ENCODE measurements at regions not wholly inside any gene's neighbourhood (a gene's known extent, or its start where the extent isn't known, plus 50 kb on each side); places are given as distances from the start of the nearest gene placed in this dataset.
"Not testable (repeated sequence)": the region's sequence is repeated elsewhere in the genome, so short reads cannot be mapped to it uniquely, and the experiment has no call there.

DNA sequence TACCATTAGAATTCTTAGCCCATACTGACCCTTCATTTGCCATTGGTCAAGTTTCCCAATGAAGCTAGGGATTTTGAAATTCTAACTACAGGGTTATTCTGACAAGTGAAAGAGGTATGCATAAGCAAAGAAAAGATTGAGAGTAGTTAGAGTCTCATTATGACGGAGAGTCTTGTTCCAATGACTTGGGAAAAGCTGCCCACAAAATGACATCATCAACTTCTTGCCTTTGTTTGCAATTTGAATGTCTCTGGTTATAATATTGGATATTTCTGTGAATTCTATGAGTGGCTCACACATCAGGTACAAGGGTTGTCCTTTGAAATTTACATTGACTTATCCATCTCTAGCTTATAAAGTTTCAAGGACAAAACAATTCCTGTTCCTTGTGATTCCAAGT is 772.2 kb downstream of the TRIB2 start:
- Histone ChIP-seq H3K36me3 (ENCODE audit: control insufficient read depth in 5 of 5, insufficient read depth in 5 of 5, low read length in 5 of 5) (no peaks in the 10 kb centered on the region), H3K27me3 (ENCODE audit: control insufficient read depth in 5 of 5, insufficient read depth in 4 of 5, low read length in 5 of 5) (no peaks in the 10 kb centered on the region), H3K9me3 (ENCODE audit: control insufficient read depth in 5 of 5, low read length in 5 of 5) (no peaks in the 10 kb centered on the region), H3K9ac (ENCODE audit: low read length in 5 of 5) (no peak overlapping the region), H3K4me3 (ENCODE audit: low read depth in 1 of 5, low read length in 5 of 5) (no peak overlapping the region), H3K4me1 (ENCODE audit: control insufficient read depth in 5 of 5, insufficient read depth in 5 of 5, low read length in 5 of 5) (no peaks in the 10 kb centered on the region), H3K27ac (ENCODE audit: low read depth, low read length) (no peak overlapping the region)

DNA sequence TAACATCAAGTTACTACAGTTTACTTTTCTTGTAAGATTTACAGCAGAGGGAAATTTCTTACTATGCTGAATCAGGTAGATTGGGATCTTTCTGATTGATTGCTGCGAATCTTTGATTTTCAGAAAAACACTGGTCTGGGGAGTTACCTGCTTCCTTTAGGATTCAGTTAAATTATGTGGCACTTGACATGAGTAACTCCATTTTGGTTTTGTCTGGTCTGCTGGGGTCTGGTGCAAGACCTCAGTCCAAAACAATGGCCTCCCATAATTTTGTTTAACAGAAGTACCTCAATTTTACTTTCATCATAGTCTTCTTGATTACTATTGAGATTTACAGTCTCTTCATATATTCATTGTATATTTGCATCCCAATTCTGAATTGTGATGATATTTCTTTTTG is 775.5 kb downstream of the TRIB2 start:
- Histone ChIP-seq H3K4me3 (ENCODE audit: low read depth in 1 of 5, low read length in 5 of 5) (no peak overlapping the region), H3K9ac (ENCODE audit: low read length in 5 of 5) (no peak overlapping the region), H3K36me3 (ENCODE audit: control insufficient read depth in 5 of 5, insufficient read depth in 5 of 5, low read length in 5 of 5) (no peaks in the 10 kb centered on the region), H3K27me3 (ENCODE audit: control insufficient read depth in 5 of 5, insufficient read depth in 4 of 5, low read length in 5 of 5) (no peaks in the 10 kb centered on the region), H3K27ac (ENCODE audit: low read depth, low read length) (no peak overlapping the region), H3K4me1 (ENCODE audit: control insufficient read depth in 5 of 5, insufficient read depth in 5 of 5, low read length in 5 of 5) (no peaks in the 10 kb centered on the region), H3K9me3 (ENCODE audit: control insufficient read depth in 5 of 5, low read length in 5 of 5) (no peaks in the 10 kb centered on the region)

DNA sequence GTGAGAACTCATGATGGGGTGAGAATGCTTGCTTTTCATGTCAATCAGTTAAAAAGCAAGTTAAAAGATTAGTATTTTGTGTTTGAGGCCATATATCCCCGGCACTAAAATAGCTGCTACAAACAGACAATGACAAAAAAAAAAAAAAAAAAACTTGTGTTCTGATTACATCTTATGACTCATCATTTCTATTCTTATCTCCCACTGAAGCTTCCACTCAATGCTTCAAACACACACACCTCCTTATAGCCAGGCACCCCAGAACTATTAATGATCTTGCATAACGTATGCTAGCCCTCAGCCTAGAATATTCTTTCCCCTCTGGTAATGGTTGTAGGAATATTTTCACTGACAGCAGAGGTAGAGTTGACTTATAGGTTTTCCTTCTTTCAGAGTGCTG is 778.3 kb downstream of the TRIB2 start:
- no peaks in the 10 kb centered on the region for H3K27me3 ChIP-seq (ENCODE audit: control insufficient read depth in 5 of 5, insufficient read depth in 4 of 5, low read length in 5 of 5)
- H3K36me3 ChIP-seq (ENCODE audit: control insufficient read depth in 5 of 5, insufficient read depth in 5 of 5, low read length in 5 of 5) = no peaks in the 10 kb centered on the region
- H3K4me1 ChIP-seq (ENCODE audit: control insufficient read depth in 5 of 5, insufficient read depth in 5 of 5, low read length in 5 of 5) = no peaks in the 10 kb centered on the region
- no peaks in the 10 kb centered on the region for H3K9me3 ChIP-seq (ENCODE audit: control insufficient read depth in 5 of 5, low read length in 5 of 5)
- no peak overlapping the region for H3K27ac ChIP-seq (ENCODE audit: low read depth, low read length)
- no peak overlapping the region for H3K4me3 ChIP-seq (ENCODE audit: low read depth in 1 of 5, low read length in 5 of 5)
- H3K9ac ChIP-seq (ENCODE audit: low read length in 5 of 5) = no peak overlapping the region

DNA sequence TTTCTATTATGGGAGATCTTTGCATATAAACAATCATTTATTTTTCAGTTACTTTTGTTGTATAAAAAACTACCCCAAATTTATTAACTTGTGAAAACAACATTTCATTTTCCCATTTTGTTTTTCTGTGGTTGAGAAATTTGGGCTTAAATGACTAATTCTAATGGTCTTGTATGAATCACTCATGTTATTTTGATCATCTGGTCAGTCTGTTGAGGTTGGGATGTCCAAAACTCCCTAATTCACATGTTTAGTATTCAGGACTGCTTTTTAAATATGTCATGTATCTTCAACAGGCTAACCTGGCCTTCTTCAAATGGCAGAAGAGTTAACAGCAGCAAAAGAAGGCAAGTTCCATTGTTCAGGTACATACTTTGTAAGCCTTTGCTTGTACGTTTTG is 788.1 kb downstream of the TRIB2 start:
- H3K4me1 ChIP-seq (ENCODE audit: control insufficient read depth in 5 of 5, insufficient read depth in 5 of 5, low read length in 5 of 5) = no peaks in the 10 kb centered on the region
- no peaks in the 10 kb centered on the region for H3K36me3 ChIP-seq (ENCODE audit: control insufficient read depth in 5 of 5, insufficient read depth in 5 of 5, low read length in 5 of 5)
- no peaks in the 10 kb centered on the region for H3K27me3 ChIP-seq (ENCODE audit: control insufficient read depth in 5 of 5, insufficient read depth in 4 of 5, low read length in 5 of 5)
- H3K9ac ChIP-seq (ENCODE audit: low read length in 5 of 5) = no peak overlapping the region
- H3K9me3 ChIP-seq (ENCODE audit: control insufficient read depth in 5 of 5, low read length in 5 of 5) = no peaks in the 10 kb centered on the region
- no peak overlapping the region for H3K27ac ChIP-seq (ENCODE audit: low read depth, low read length)
- no peak overlapping the region for H3K4me3 ChIP-seq (ENCODE audit: low read depth in 1 of 5, low read length in 5 of 5)

DNA sequence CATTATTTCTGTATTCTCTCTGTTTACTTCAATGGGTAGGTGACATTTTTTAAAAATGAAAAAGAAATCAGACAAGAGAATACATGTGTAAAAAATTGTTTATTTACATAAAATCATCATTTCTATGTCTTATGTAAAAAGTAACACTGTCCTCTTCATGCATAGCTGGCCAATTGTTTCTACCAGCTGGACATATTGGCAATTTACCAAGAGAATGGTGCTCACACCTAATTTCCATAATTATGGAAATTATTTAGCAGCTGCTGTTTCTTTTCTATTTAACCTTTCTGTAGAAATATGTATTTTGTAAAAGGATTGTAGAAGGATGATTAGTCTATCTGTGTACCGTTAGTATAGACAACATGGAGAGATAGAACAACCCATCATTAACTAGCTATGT is 791.9 kb downstream of the TRIB2 start:
- Histone ChIP-seq H3K27me3 (ENCODE audit: control insufficient read depth in 5 of 5, insufficient read depth in 4 of 5, low read length in 5 of 5) (no peaks in the 10 kb centered on the region), H3K9me3 (ENCODE audit: control insufficient read depth in 5 of 5, low read length in 5 of 5) (no peaks in the 10 kb centered on the region), H3K27ac (ENCODE audit: low read depth, low read length) (no peak overlapping the region), H3K4me1 (ENCODE audit: control insufficient read depth in 5 of 5, insufficient read depth in 5 of 5, low read length in 5 of 5) (no peaks in the 10 kb centered on the region), H3K9ac (ENCODE audit: low read length in 5 of 5) (no peak overlapping the region), H3K4me3 (ENCODE audit: low read depth in 1 of 5, low read length in 5 of 5) (no peak overlapping the region), H3K36me3 (ENCODE audit: control insufficient read depth in 5 of 5, insufficient read depth in 5 of 5, low read length in 5 of 5) (no peaks in the 10 kb centered on the region)

DNA sequence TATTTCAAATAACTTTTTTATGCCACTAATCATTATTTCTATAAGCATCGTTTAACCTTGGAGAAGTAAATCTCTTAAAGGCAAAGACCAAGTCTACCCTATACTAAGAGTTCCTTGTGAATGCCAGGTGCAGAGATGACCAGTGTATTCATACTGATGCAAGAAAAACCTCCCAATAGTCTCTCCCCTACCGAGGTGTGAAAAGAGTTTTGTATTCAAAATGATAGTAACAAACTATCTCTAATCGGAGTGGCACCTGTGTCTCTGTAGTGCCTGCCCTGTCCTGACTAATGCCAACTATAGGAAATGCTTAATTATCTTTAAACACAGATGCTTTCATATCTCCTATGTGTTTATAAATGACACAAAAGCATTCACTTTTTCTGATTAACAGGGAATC is 798.5 kb downstream of the TRIB2 start:
- H3K27ac ChIP-seq (ENCODE audit: low read depth, low read length) = no peak overlapping the region
- no peaks in the 10 kb centered on the region for H3K36me3 ChIP-seq (ENCODE audit: control insufficient read depth in 5 of 5, insufficient read depth in 5 of 5, low read length in 5 of 5)
- H3K27me3 ChIP-seq (ENCODE audit: control insufficient read depth in 5 of 5, insufficient read depth in 4 of 5, low read length in 5 of 5) = no peaks in the 10 kb centered on the region
- H3K4me3 ChIP-seq (ENCODE audit: low read depth in 1 of 5, low read length in 5 of 5) = no peak overlapping the region
- H3K4me1 ChIP-seq (ENCODE audit: control insufficient read depth in 5 of 5, insufficient read depth in 5 of 5, low read length in 5 of 5) = no peaks in the 10 kb centered on the region
- no peak overlapping the region for H3K9ac ChIP-seq (ENCODE audit: low read length in 5 of 5)
- no peaks in the 10 kb centered on the region for H3K9me3 ChIP-seq (ENCODE audit: control insufficient read depth in 5 of 5, low read length in 5 of 5)

DNA sequence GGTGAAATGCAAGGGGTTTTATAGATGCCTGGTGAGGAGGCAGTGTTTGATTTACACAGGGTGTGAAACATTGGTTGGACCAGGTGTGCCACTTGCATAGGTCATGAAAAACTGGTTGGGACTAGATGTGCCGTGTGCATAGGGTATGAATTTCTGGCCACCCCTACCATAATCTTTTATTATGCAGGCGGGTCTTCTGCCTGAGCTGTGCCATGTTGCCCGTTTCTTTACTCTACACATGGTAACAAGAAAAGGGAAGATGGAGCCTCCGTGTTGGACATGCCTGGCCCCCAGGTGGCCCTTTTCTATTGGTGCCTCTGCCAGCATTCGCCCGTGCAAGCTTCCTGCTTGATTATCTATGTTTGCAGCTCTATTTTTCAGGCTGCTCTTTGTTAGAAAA is 805.4 kb downstream of the TRIB2 start:
- no peak overlapping the region for H3K27ac ChIP-seq (ENCODE audit: low read depth, low read length)

DNA sequence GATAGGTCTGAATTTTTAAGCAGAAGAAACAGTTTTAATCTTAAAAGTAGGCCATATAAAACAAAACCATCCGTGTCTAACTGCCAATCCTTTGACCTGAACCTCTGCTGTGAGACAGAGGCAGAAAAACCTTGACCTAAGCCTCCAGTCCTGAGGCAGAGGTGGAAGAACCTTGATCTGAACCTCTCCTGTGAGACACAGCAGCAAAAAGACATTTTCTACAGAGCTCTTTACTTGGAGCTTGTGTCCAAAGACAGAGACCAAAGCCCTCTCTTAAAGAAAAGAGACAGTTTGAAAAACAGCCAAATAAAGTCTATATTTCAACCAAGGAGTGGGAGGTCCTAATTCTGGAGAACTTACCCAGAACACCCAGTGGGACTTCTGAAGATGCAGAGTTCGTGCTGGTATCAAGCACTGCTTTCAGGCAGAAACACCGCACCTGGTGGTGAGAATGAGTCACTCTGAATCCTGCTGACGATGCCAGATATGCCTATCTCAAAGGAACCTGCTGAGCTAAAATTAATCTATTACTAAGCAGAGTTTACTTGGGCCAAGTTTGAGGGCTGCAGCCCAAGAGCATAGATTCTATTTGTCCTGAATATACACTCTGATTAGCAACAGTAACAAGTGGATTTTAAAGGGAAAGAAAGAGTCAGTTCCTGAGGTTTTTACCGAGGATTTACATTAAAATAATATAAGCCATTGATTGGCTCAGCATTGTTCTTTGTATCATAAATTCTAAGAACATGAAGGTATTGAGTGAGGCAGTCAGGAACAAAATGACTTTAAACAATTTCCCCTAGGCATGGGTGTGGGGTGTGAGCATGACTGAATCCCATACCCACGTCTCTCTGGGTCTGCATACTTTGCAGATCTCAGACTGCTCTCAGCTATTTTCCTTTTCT is 806.4 kb downstream of the TRIB2 start:
- Histone ChIP-seq H3K27ac (ENCODE audit: low read depth, low read length) (no peak overlapping the region), H3K4me1 (ENCODE audit: control insufficient read depth in 5 of 5, insufficient read depth in 5 of 5, low read length in 5 of 5) (no peaks in the 10 kb centered on the region), H3K4me3 (ENCODE audit: low read depth in 1 of 5, low read length in 5 of 5) (no peak overlapping the region), H3K27me3 (ENCODE audit: control insufficient read depth in 5 of 5, insufficient read depth in 4 of 5, low read length in 5 of 5) (no peaks in the 10 kb centered on the region), H3K9me3 (ENCODE audit: control insufficient read depth in 5 of 5, low read length in 5 of 5) (no peaks in the 10 kb centered on the region), H3K36me3 (ENCODE audit: control insufficient read depth in 5 of 5, insufficient read depth in 5 of 5, low read length in 5 of 5) (no peaks in the 10 kb centered on the region), H3K9ac (ENCODE audit: low read length in 5 of 5) (no peak overlapping the region)

More for the DNA sequence above, 805.4 kb downstream of the TRIB2 start:
- Histone ChIP-seq H3K36me3 (ENCODE audit: control insufficient read depth in 5 of 5, insufficient read depth in 5 of 5, low read length in 5 of 5) (no peaks in the 10 kb centered on the region), H3K9ac (ENCODE audit: low read length in 5 of 5) (no peak overlapping the region), H3K4me3 (ENCODE audit: low read depth in 1 of 5, low read length in 5 of 5) (no peak overlapping the region), H3K4me1 (ENCODE audit: control insufficient read depth in 5 of 5, insufficient read depth in 5 of 5, low read length in 5 of 5) (no peaks in the 10 kb centered on the region), H3K9me3 (ENCODE audit: control insufficient read depth in 5 of 5, low read length in 5 of 5) (no peaks in the 10 kb centered on the region), H3K27me3 (ENCODE audit: control insufficient read depth in 5 of 5, insufficient read depth in 4 of 5, low read length in 5 of 5) (no peaks in the 10 kb centered on the region)

DNA sequence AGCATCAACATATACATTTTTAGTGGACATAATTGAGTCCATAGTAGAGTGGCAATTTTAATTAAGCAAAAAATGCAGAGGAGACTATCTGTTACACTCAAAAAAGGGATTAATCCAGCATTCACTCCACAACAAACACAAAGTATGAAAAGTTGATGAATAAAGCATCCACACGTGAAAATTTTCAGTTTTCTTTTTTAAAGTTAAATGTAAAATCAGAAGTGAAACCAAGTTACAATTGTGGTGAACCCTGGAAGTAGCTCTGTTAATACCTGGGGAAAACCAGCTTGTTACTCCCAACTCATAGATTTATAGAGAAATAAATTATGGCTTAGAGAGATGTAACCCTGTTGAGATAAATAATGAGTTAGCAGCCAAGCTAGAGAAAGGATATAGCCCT is 807.8 kb downstream of the TRIB2 start:
- H3K9ac ChIP-seq (ENCODE audit: low read length in 5 of 5) = no peak overlapping the region
- no peak overlapping the region for H3K4me3 ChIP-seq (ENCODE audit: low read depth in 1 of 5, low read length in 5 of 5)
- H3K36me3 ChIP-seq (ENCODE audit: control insufficient read depth in 5 of 5, insufficient read depth in 5 of 5, low read length in 5 of 5) = no peaks in the 10 kb centered on the region
- H3K27ac ChIP-seq (ENCODE audit: low read depth, low read length) = no peak overlapping the region
- no peaks in the 10 kb centered on the region for H3K4me1 ChIP-seq (ENCODE audit: control insufficient read depth in 5 of 5, insufficient read depth in 5 of 5, low read length in 5 of 5)
- no peaks in the 10 kb centered on the region for H3K9me3 ChIP-seq (ENCODE audit: control insufficient read depth in 5 of 5, low read length in 5 of 5)
- no peaks in the 10 kb centered on the region for H3K27me3 ChIP-seq (ENCODE audit: control insufficient read depth in 5 of 5, insufficient read depth in 4 of 5, low read length in 5 of 5)

DNA sequence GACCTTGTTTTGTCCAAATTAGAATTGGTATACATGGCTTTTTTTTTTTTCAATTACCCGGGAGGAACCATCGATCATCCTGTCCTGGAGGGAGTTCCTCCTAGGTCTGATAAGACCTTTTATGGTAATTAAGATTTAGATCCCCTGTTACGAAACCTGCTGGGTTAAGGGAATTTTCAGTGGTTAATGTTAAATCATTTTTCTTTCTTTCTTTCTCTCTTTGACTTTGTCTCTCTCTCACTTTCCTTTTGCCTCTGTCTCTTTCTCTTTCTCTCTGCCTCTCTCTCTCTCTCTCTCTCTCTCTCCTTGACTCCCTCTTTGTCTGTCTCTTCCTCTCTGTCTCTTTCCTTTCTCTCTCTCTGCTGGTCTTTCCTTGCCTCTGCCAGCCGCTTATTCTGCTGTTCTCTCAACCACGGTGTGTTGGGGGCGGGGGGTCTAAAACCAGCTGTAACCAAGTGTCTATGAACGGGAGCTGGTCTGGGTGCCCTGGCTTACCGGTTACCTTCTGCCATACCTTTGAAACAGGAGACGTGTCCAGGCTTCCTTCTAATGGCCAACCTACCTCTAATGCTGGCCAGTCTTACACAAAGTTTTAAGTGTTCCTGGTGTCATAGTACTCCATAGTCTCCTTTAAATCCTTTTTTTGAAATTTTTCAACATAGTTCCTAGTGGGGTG is 815.1 kb downstream of the TRIB2 start:
- H3K27me3 ChIP-seq (ENCODE audit: control insufficient read depth in 5 of 5, insufficient read depth in 4 of 5, low read length in 5 of 5); H3K27ac ChIP-seq (ENCODE audit: low read depth, low read length); H3K9me3 ChIP-seq (ENCODE audit: control insufficient read depth in 5 of 5, low read length in 5 of 5); H3K9ac ChIP-seq (ENCODE audit: low read length in 5 of 5); H3K36me3 ChIP-seq (ENCODE audit: control insufficient read depth in 5 of 5, insufficient read depth in 5 of 5, low read length in 5 of 5); H3K4me1 ChIP-seq (ENCODE audit: control insufficient read depth in 5 of 5, insufficient read depth in 5 of 5, low read length in 5 of 5); H3K4me3 ChIP-seq (ENCODE audit: low read depth in 1 of 5, low read length in 5 of 5): not testable (repeated sequence)
